ENCODE measurements at regions not wholly inside any gene's neighbourhood (a gene's known extent, or its start where the extent isn't known, plus 50 kb on each side); places are given as distances from the start of the nearest gene placed in this dataset.

- no peak overlapping the region for H3K4me3 ChIP-seq (ENCODE audit: low read length)
- no peak for DNase-seq (ENCODE audit: low read depth, low spot score)
Observed at GRCh38 chr12:115680967-115681366, 596.5 kb downstream of the MED13L start.

- no peak for DNase-seq (ENCODE audit: low read depth, low spot score)
- H3K4me3 ChIP-seq (ENCODE audit: low read length), result no peak overlapping the region
Observed at GRCh38 chr12:115672506-115673080, 604.9 kb downstream of the MED13L start.

- no peak overlapping the region for H3K4me3 ChIP-seq (ENCODE audit: low read length)
- DNase-seq (ENCODE audit: low read depth, low spot score), result no peak
Observed at GRCh38 chr12:115672086-115672485, 605.4 kb downstream of the MED13L start.

- no peak overlapping the region for H3K4me3 ChIP-seq (ENCODE audit: low read length)
- no peak for DNase-seq (ENCODE audit: low read depth, low spot score)
Observed at GRCh38 chr12:115670869-115671268, 606.6 kb downstream of the MED13L start.

- no peak overlapping the region for H3K4me3 ChIP-seq (ENCODE audit: low read length)
- no peak for DNase-seq (ENCODE audit: low read depth, low spot score)
Observed at GRCh38 chr12:115667116-115667515, 610.4 kb downstream of the MED13L start.

GRCh38 chr12:115666168-115666567 lies 611.3 kb downstream of the MED13L start:
- DNase-seq (ENCODE audit: low read depth, low spot score), result no peak
- H3K4me3 ChIP-seq (ENCODE audit: low read length), result no peak overlapping the region

- H3K4me3 ChIP-seq (ENCODE audit: low read length), result no peak overlapping the region
- DNase-seq (ENCODE audit: low read depth, low spot score), result no peak
Observed at GRCh38 chr12:115661112-115661511, 616.4 kb downstream of the MED13L start.

GRCh38 chr12:115660211-115660805 lies 617.2 kb downstream of the MED13L start:
- no peak overlapping the region for H3K4me3 ChIP-seq (ENCODE audit: low read length)
- no peak for DNase-seq (ENCODE audit: low read depth, low spot score)

GRCh38 chr12:115659422-115659821 lies 618.1 kb downstream of the MED13L start:
- no peak for DNase-seq (ENCODE audit: low read depth, low spot score)
- H3K4me3 ChIP-seq (ENCODE audit: low read length), result no peak overlapping the region

- H3K4me3 ChIP-seq (ENCODE audit: low read length), result no peak overlapping the region
- no peak for DNase-seq (ENCODE audit: low read depth, low spot score)
Observed at GRCh38 chr12:115657081-115658013, 620.1 kb downstream of the MED13L start.

- H3K4me3 ChIP-seq (ENCODE audit: low read length), result no peak overlapping the region
- no peak for DNase-seq (ENCODE audit: low read depth, low spot score)
Observed at GRCh38 chr12:115650026-115650425, 627.5 kb downstream of the MED13L start.

GRCh38 chr12:115648463-115648862 lies 629.0 kb downstream of the MED13L start:
- no peak for DNase-seq (ENCODE audit: low read depth, low spot score)
- no peak overlapping the region for H3K4me3 ChIP-seq (ENCODE audit: low read length)

- no peak for DNase-seq (ENCODE audit: low read depth, low spot score)
- H3K4me3 ChIP-seq (ENCODE audit: low read length), result no peak overlapping the region
Observed at GRCh38 chr12:115646210-115646609, 631.3 kb downstream of the MED13L start.

GRCh38 chr12:115640929-115641328 lies 636.6 kb downstream of the MED13L start:
- DNase-seq (ENCODE audit: low read depth, low spot score), result no peak

GRCh38 chr12:115639648-115640012 lies 637.9 kb downstream of the MED13L start:
- H3K4me3 ChIP-seq (ENCODE audit: low read length), result no peak overlapping the region
- no peak for DNase-seq (ENCODE audit: low read depth, low spot score)

More at GRCh38 chr12:115640929-115641328, 636.6 kb downstream of the MED13L start:
- no peak overlapping the region for H3K4me3 ChIP-seq (ENCODE audit: low read length)

- DNase-seq (ENCODE audit: low read depth, low spot score), result no peak
- H3K4me3 ChIP-seq (ENCODE audit: low read length), result no peak overlapping the region
Observed at GRCh38 chr12:115638733-115639647, 638.5 kb downstream of the MED13L start.

GRCh38 chr12:115636546-115636945 lies 640.9 kb downstream of the MED13L start:
- DNase-seq (ENCODE audit: low read depth, low spot score), result no peak
- no peak overlapping the region for H3K4me3 ChIP-seq (ENCODE audit: low read length)

- no peak for DNase-seq (ENCODE audit: low read depth, low spot score)
- no peak overlapping the region for H3K4me3 ChIP-seq (ENCODE audit: low read length)
Observed at GRCh38 chr12:115632308-115632707, 645.2 kb downstream of the MED13L start.

GRCh38 chr12:115630136-115630535 lies 647.4 kb downstream of the MED13L start:
- no peak overlapping the region for H3K4me3 ChIP-seq (ENCODE audit: low read length)
- DNase-seq (ENCODE audit: low read depth, low spot score), result no peak

All from Jurkat, Clone E6-1 (cell line).